Memory B cell (primary cell): ENCODE measurements at regions not wholly inside any gene's neighbourhood (a gene's known extent, or its start where the extent isn't known, plus 50 kb on each side); places are given as distances from the start of the nearest gene placed in this dataset.
A peak's percentile ranks its signal among the peaks of the same experiment; 100 is the strongest.

ENCODE experiments used
- ATAC-seq: fragments of 150-1000 bp; cut with Tn5 transposase; 2 replicates; pipeline ENCODE4 v1.10.0; 2021; ENCODE audit warnings: low read depth, mild to moderate bottlenecking, moderate library complexity
- DNase-seq, 2 donors: peaks; one replicate each; pipeline ENCODE4 v3.0.0; 2022; ENCODE audit warnings: low spot score in 2 of 2
- H3K27ac Mint-ChIP-seq: one replicate; pipeline ENCODE4 v1.8.0; 2022; ENCODE audit warnings: mild to moderate bottlenecking, moderate library complexity, mixed read lengths
- H3K27me3 Mint-ChIP-seq: one replicate; pipeline ENCODE4 v1.8.0; 2022; ENCODE audit warnings: mixed read lengths
- H3K36me3 Mint-ChIP-seq: one replicate; pipeline ENCODE4 v1.8.0; 2022; ENCODE audit warnings: mild to moderate bottlenecking, mixed read lengths
- H3K4me1 Mint-ChIP-seq: one replicate; pipeline ENCODE4 v1.8.0; 2022; ENCODE audit warnings: mixed read lengths
- H3K4me3 Mint-ChIP-seq: one replicate; pipeline ENCODE4 v1.8.0; 2022; ENCODE audit warnings: mild to moderate bottlenecking, moderate library complexity, mixed read lengths
- H3K9me3 Mint-ChIP-seq: one replicate; pipeline ENCODE4 v1.8.0; 2022; ENCODE audit warnings: mixed read lengths

GRCh38 chr12:127649961-127650360 lies 617.0 kb upstream of the TMEM132C start:
- no peak for ATAC-seq
- H3K9me3 Mint-ChIP-seq, result peaks cover 1% of the 10 kb centered on the region

GRCh38 chr12:127650626-127651025 lies 616.3 kb upstream of the TMEM132C start:
- peaks cover 1% of the 10 kb centered on the region for H3K9me3 Mint-ChIP-seq
- H3K27me3 Mint-ChIP-seq, result no peaks in the 10 kb centered on the region
- H3K36me3 Mint-ChIP-seq, result no peaks in the 10 kb centered on the region
- H3K27ac Mint-ChIP-seq, result no peak overlapping the region
- no peak for DNase-seq
- no peak overlapping the region for H3K4me3 Mint-ChIP-seq
- no peaks in the 10 kb centered on the region for H3K4me1 Mint-ChIP-seq
- no peak for ATAC-seq

More at GRCh38 chr12:127649961-127650360, 617.0 kb upstream of the TMEM132C start:
- Mint-ChIP-seq H3K4me1 (no peaks in the 10 kb centered on the region), H3K4me3 (no peak overlapping the region), H3K27me3 (no peaks in the 10 kb centered on the region), H3K27ac (no peak overlapping the region), H3K36me3 (no peaks in the 10 kb centered on the region)
- DNase-seq, result no peak

- Mint-ChIP-seq H3K27me3 (no peaks in the 10 kb centered on the region), H3K27ac (no peak overlapping the region), H3K4me1 (no peaks in the 10 kb centered on the region), H3K9me3 (no peaks in the 10 kb centered on the region), H3K4me3 (no peak overlapping the region), H3K36me3 (no peaks in the 10 kb centered on the region)
- ATAC-seq (no peak), DNase-seq (no peak)
Measured at GRCh38 chr12:127652281-127652680, 614.7 kb upstream of the TMEM132C start.

GRCh38 chr12:127654383-127654985 lies 612.5 kb upstream of the TMEM132C start:
- Mint-ChIP-seq H3K27me3 (no peaks in the 10 kb centered on the region), H3K4me1 (no peaks in the 10 kb centered on the region), H3K36me3 (no peaks in the 10 kb centered on the region), H3K9me3 (peaks cover 1% of the 10 kb centered on the region), H3K4me3 (no peak overlapping the region), H3K27ac (no peak overlapping the region)
- DNase-seq (no peak), ATAC-seq (no peak)

GRCh38 chr12:127655691-127656090 lies 611.3 kb upstream of the TMEM132C start:
- Mint-ChIP-seq H3K4me1 (no peaks in the 10 kb centered on the region), H3K36me3 (no peaks in the 10 kb centered on the region), H3K27ac (no peak overlapping the region), H3K4me3 (no peak overlapping the region), H3K9me3 (peaks cover 1% of the 10 kb centered on the region), H3K27me3 (no peaks in the 10 kb centered on the region)
- ATAC-seq (no peak), DNase-seq (no peak)

- H3K27me3 Mint-ChIP-seq, result no peaks in the 10 kb centered on the region
Measured at GRCh38 chr12:127656266-127656665, 610.7 kb upstream of the TMEM132C start.

GRCh38 chr12:127657036-127657435 lies 609.9 kb upstream of the TMEM132C start:
- peaks cover 1% of the 10 kb centered on the region for H3K9me3 Mint-ChIP-seq
- no peaks in the 10 kb centered on the region for H3K27me3 Mint-ChIP-seq
- ATAC-seq (no peak), DNase-seq (no peak)
- H3K4me1 Mint-ChIP-seq, result no peaks in the 10 kb centered on the region
- no peaks in the 10 kb centered on the region for H3K36me3 Mint-ChIP-seq
- H3K4me3 Mint-ChIP-seq, result no peak overlapping the region
- H3K27ac Mint-ChIP-seq, result no peak overlapping the region

More at GRCh38 chr12:127656266-127656665, 610.7 kb upstream of the TMEM132C start:
- no peaks in the 10 kb centered on the region for H3K4me1 Mint-ChIP-seq
- H3K9me3 Mint-ChIP-seq, result peaks cover 1% of the 10 kb centered on the region
- ATAC-seq (no peak), DNase-seq (no peak)
- H3K36me3 Mint-ChIP-seq, result no peaks in the 10 kb centered on the region
- no peak overlapping the region for H3K27ac Mint-ChIP-seq
- H3K4me3 Mint-ChIP-seq, result no peak overlapping the region

GRCh38 chr12:127660961-127661360 lies 606.0 kb upstream of the TMEM132C start:
- Mint-ChIP-seq H3K4me1 (no peaks in the 10 kb centered on the region), H3K4me3 (no peak overlapping the region), H3K9me3 (peaks cover 1% of the 10 kb centered on the region), H3K27ac (no peak overlapping the region), H3K36me3 (no peaks in the 10 kb centered on the region), H3K27me3 (no peaks in the 10 kb centered on the region)
- no peak for DNase-seq
- ATAC-seq, result no peak

- Mint-ChIP-seq H3K4me1 (no peaks in the 10 kb centered on the region), H3K36me3 (no peaks in the 10 kb centered on the region), H3K4me3 (no peak overlapping the region), H3K27ac (no peak overlapping the region), H3K27me3 (no peaks in the 10 kb centered on the region), H3K9me3 (no peaks in the 10 kb centered on the region)
- ATAC-seq (no peak), DNase-seq (no peak)
Measured at GRCh38 chr12:127663716-127664115, 603.3 kb upstream of the TMEM132C start.

- H3K36me3 Mint-ChIP-seq, result no peaks in the 10 kb centered on the region
- no peaks in the 10 kb centered on the region for H3K27me3 Mint-ChIP-seq
- H3K4me3 Mint-ChIP-seq, result no peak overlapping the region
- ATAC-seq, result no peak
- no peak for DNase-seq
- H3K27ac Mint-ChIP-seq, result no peak overlapping the region
- no peaks in the 10 kb centered on the region for H3K4me1 Mint-ChIP-seq
- H3K9me3 Mint-ChIP-seq, result peaks cover 2% of the 10 kb centered on the region
Measured at GRCh38 chr12:127664901-127665300, 602.1 kb upstream of the TMEM132C start.

GRCh38 chr12:127667131-127667685 lies 599.8 kb upstream of the TMEM132C start:
- Mint-ChIP-seq H3K4me1 (no peaks in the 10 kb centered on the region), H3K4me3 (no peak overlapping the region), H3K36me3 (no peaks in the 10 kb centered on the region), H3K27me3 (no peaks in the 10 kb centered on the region), H3K9me3 (peaks cover 2% of the 10 kb centered on the region), H3K27ac (no peak overlapping the region)
- DNase-seq, result no peak
- no peak for ATAC-seq

GRCh38 chr12:127670294-127670693 lies 596.7 kb upstream of the TMEM132C start:
- Mint-ChIP-seq H3K36me3 (no peaks in the 10 kb centered on the region), H3K27me3 (no peaks in the 10 kb centered on the region), H3K9me3 (peaks cover 2% of the 10 kb centered on the region), H3K4me3 (no peak overlapping the region), H3K4me1 (no peaks in the 10 kb centered on the region), H3K27ac (no peak overlapping the region)
- DNase-seq (no peak), ATAC-seq (no peak)

GRCh38 chr12:127670796-127671195 lies 596.2 kb upstream of the TMEM132C start:
- Mint-ChIP-seq H3K4me3 (no peak overlapping the region), H3K27ac (no peak overlapping the region), H3K9me3 (peaks cover 2% of the 10 kb centered on the region), H3K27me3 (no peaks in the 10 kb centered on the region), H3K4me1 (no peaks in the 10 kb centered on the region), H3K36me3 (no peaks in the 10 kb centered on the region)
- ATAC-seq, result no peak
- no peak for DNase-seq

- H3K36me3 Mint-ChIP-seq, result no peaks in the 10 kb centered on the region
- DNase-seq, result no peak
- no peaks in the 10 kb centered on the region for H3K4me1 Mint-ChIP-seq
- ATAC-seq, result no peak
- no peaks in the 10 kb centered on the region for H3K27me3 Mint-ChIP-seq
- H3K4me3 Mint-ChIP-seq, result no peak overlapping the region
- no peak overlapping the region for H3K27ac Mint-ChIP-seq
- no peaks in the 10 kb centered on the region for H3K9me3 Mint-ChIP-seq
Measured at GRCh38 chr12:127675936-127676335, 591.0 kb upstream of the TMEM132C start.

- Mint-ChIP-seq H3K4me3 (no peak overlapping the region), H3K27me3 (no peaks in the 10 kb centered on the region), H3K4me1 (no peaks in the 10 kb centered on the region), H3K27ac (no peak overlapping the region), H3K36me3 (no peaks in the 10 kb centered on the region), H3K9me3 (no peaks in the 10 kb centered on the region)
- ATAC-seq (no peak), DNase-seq (peak in 1 of 2 donors; percentile 17)
Measured at GRCh38 chr12:127677537-127678131, 589.3 kb upstream of the TMEM132C start.
